HL-60 (cell line): ENCODE measurements at regions not wholly inside any gene's neighbourhood (a gene's known extent, or its start where the extent isn't known, plus 50 kb on each side); places are given as distances from the start of the nearest gene placed in this dataset.

Source experiments
- DNase-seq, 2 experiments: peaks; one replicate each; pipeline ENCODE4 v3.0.0-alpha.2; 2010 to 2020; ENCODE audit warnings: low read depth in 1 of 2, low spot score in 1 of 2
- H3K27ac ChIP-seq: fragments of 250-450 bp; sonication (Bioruptor Pico); replicated peaks from 2 replicates; pipeline ENCODE4 v1.5.1; 2020; ENCODE audit warnings: mild to moderate bottlenecking, moderate library complexity
- H3K27me3 ChIP-seq: fragments of 250-450 bp; sonication (Bioruptor Pico); 2 replicates; pipeline ENCODE4 v1.5.1; 2021; ENCODE audit warnings: mild to moderate bottlenecking, moderate library complexity; ENCODE audit not compliant: insufficient read depth, poor library complexity, severe bottlenecking
- H3K4me3 ChIP-seq: replicated peaks from 2 replicates; pipeline ENCODE4 v1.5.1; 2011; ENCODE audit warnings: mild to moderate bottlenecking, control low read depth, low read length; ENCODE audit not compliant: insufficient read depth
- CTCF ChIP-seq: IDR thresholded peaks from one replicate; pipeline ENCODE4 v1.5.1; 2011; ENCODE audit warnings: low read length, control low read depth, inconsistent platforms; ENCODE audit not compliant: insufficient read depth
- GABPA ChIP-seq: IDR thresholded peaks from 2 replicates; pipeline ENCODE4 v1.6.1; 2012; ENCODE audit warnings: low read depth
- POLR2AphosphoS5 ChIP-seq: IDR thresholded peaks from 2 replicates; pipeline ENCODE4 v1.6.1; 2012; ENCODE audit warnings: low read depth
- SPI1 ChIP-seq: IDR thresholded peaks from 2 replicates; pipeline ENCODE4 v1.6.1; 2012; ENCODE audit warnings: low read depth, mild to moderate bottlenecking, borderline replicate concordance
- TF ChIP-seq, protein P1 (sequence below): IDR thresholded peaks from 2 replicates; pipeline ENCODE4 v1.6.1; 2012; ENCODE audit warnings: low read depth; ENCODE audit not compliant: insufficient replicate concordance

- DNase-seq, result no peak
- H3K27me3 ChIP-seq, result no peaks in the 10 kb centered on the region
- TF ChIP-seq, protein P1, sequence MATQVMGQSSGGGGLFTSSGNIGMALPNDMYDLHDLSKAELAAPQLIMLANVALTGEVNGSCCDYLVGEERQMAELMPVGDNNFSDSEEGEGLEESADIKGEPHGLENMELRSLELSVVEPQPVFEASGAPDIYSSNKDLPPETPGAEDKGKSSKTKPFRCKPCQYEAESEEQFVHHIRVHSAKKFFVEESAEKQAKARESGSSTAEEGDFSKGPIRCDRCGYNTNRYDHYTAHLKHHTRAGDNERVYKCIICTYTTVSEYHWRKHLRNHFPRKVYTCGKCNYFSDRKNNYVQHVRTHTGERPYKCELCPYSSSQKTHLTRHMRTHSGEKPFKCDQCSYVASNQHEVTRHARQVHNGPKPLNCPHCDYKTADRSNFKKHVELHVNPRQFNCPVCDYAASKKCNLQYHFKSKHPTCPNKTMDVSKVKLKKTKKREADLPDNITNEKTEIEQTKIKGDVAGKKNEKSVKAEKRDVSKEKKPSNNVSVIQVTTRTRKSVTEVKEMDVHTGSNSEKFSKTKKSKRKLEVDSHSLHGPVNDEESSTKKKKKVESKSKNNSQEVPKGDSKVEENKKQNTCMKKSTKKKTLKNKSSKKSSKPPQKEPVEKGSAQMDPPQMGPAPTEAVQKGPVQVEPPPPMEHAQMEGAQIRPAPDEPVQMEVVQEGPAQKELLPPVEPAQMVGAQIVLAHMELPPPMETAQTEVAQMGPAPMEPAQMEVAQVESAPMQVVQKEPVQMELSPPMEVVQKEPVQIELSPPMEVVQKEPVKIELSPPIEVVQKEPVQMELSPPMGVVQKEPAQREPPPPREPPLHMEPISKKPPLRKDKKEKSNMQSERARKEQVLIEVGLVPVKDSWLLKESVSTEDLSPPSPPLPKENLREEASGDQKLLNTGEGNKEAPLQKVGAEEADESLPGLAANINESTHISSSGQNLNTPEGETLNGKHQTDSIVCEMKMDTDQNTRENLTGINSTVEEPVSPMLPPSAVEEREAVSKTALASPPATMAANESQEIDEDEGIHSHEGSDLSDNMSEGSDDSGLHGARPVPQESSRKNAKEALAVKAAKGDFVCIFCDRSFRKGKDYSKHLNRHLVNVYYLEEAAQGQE, result no peak
- TF ChIP-seq SPI1 (no peak), CTCF (no peak), POLR2AphosphoS5 (no peak)
These were observed 248.9 kb upstream of the TBL1XR1 start for GRCh38 chr3:177446165-177446601.

GRCh38 chr3:177447938-177448337 is 250.7 kb upstream of the TBL1XR1 start:
- no peaks in the 10 kb centered on the region for H3K27me3 ChIP-seq

More at GRCh38 chr3:177446165-177446601, 248.9 kb upstream of the TBL1XR1 start:
- no peak overlapping the region for H3K4me3 ChIP-seq
- H3K27ac ChIP-seq, result no peak overlapping the region

DNA sequence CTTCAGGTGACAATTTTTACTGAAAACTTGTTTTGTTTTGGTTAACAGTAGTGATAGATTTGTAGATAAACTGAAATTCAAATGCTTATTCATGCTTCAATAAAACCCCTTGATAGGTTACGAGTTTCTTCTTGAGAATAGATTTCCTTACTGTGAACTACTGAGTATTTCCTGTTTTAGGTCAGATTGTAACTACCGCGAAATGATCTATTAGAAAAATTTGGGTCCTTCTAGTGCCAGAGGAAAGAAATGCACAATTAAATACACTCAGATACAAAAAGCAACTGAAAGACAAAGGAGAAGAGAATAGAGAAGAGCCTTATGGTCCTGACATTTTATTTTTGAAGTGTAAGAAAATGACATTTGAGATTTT is 251.7 kb upstream of the TBL1XR1 start:
- DNase-seq, result no peak
- TF ChIP-seq GABPA, result no peak
- TF ChIP-seq, protein P1, result no peak
- TF ChIP-seq POLR2AphosphoS5, result no peak
- H3K27ac ChIP-seq, result peak overlapping the region; percentile 56
- no peak overlapping the region for H3K4me3 ChIP-seq
- no peaks in the 10 kb centered on the region for H3K27me3 ChIP-seq

More at GRCh38 chr3:177447938-177448337, 250.7 kb upstream of the TBL1XR1 start:
- TF ChIP-seq, protein P1, result no peak
- TF ChIP-seq POLR2AphosphoS5, result no peak
- no peak for TF ChIP-seq CTCF
- no peak for TF ChIP-seq GABPA
- no peak for TF ChIP-seq SPI1
- Histone ChIP-seq H3K27ac (no peak overlapping the region), H3K4me3 (no peak overlapping the region)
- no peak for DNase-seq
